Left colon (tissue), 2 donors: ENCODE measurements at regions not wholly inside any gene's neighbourhood (a gene's known extent, or its start where the extent isn't known, plus 50 kb on each side); places are given as distances from the start of the nearest gene placed in this dataset.

Experiments used
- ATAC-seq: fragments of 200-7000 bp; cut with Tn5 transposase; one replicate; pipeline ENCODE4 v1.9.1; 2020; ENCODE audit warnings: mild to moderate bottlenecking, moderate library complexity
- DNase-seq, 2 donors: peaks; one replicate each; pipeline ENCODE4 v3.0.0-alpha.2; 2020
- intact Hi-C, 2 donors: fragments of 100-400 bp; cut with DNase I in 1 of 2; cut with micrococcal nuclease in 1 of 2; formaldehyde crosslinking; loops; one replicate each; pipeline versions ENCODE4 v1.11.2 to v1.14.0; 2022; cut with DNase I, micrococcal nuclease
- donor health status: DM: no; HTN: no; CAD: no.
- donor health status: DM: yes; HTN: yes; CAD: no.

DNA sequence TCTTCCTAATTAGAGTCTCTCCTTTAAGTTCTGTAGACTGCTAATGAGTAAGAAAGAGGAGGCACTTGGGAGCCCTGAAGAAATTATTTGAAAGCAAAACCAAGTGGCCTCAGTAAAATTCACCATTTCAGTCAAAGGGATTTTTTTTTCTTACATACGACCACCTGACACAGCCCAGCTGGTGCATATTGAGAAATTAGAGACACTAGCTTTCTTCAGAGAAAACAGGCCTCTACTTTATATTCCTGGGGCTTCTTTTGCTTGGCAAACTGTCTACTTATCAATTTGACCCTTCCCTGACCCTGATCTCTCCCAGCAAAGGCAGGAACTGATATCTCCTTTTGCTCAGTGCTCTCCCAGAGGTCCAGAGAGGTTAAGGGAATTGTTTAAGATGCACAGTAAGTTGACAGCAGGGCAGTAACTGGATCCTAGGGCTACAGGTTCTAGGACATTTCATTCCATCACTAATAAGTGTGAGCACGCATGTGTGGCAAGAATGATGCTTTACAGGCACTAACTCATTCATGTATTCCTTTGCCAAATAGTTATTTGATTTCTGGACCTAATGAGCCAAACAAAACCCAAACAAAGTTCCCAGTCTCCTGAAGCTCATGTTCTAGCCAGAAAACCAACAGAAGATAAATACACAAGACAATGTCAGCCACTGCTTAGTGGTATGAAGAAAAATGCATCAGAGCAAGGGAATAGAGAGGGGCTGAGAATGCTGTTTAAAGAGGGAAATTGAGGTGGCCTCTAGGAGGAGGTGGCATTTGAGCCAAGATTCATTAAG is 467.6 kb downstream of the SOX6 start:
- ATAC-seq (no peak), DNase-seq (no peak)
- intact Hi-C loops = no loop called here

DNA sequence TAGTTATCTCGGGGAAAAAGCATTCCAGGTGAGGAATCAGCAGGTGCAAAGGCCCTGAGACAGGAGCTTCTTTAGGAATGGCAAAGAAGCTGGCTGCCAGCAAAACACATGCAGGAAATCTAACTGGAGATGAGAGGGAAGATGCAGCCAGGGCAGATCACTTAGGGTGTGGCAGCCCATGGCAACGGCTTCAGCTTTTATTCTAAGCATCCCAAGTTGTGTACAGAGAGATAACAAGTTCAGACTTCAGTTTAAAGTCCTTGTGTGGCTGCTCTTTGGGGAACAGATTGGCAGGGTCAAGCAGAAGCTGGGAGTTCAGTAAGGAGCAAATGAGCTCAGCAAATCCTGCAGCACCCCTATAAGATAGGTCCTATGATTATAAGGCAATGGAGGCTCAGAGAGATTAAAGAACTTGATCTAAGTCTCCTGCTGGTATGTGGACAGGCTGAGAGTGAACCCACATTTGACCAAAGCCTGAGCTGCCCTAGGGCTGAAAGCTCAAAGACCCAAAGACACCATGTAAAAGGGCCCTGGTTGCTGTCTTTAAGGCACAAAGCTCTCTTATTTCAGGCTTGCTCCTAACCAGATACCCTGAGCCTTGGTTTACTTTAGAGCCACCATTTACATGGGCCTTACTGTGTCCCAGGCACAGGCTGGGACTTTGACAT is 466.8 kb downstream of the SOX6 start:
- DNase-seq = no peak
- no peak for ATAC-seq
- intact Hi-C loops = no loop called here

DNA sequence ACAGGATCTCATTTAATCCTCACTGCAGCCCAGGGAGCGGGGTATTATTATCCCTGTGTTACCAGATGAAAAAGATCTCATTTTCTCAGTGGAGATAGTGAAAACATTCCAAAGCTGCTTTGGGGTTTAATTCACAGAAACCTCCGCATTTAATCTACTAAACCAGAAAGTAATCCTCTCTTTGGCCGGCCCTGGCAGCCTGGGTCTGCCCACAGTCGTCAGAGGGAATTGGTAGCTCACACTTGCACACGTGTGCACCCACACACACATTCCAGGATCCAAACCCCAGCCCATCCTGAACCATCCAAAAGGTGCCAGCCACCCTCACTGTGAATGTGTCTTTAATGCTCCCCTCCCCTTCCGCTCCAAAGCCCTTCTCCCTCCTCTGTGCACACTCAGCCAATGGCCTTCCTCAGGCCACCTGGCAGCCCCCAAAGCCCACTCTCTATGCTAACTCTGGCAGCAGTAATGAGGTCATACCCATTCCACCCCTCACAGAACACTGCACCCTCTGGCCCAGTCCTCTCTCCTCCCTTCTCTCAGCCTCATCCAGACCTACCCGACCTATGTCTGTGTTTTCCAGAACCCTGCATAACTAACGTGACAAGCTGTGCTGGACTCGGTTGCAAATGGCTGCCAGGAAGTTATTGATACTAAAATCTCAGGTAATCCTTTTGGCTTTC is 466.2 kb downstream of the SOX6 start:
- ATAC-seq (no peak), DNase-seq (no peak)
- intact Hi-C loops = no loop called here

DNA sequence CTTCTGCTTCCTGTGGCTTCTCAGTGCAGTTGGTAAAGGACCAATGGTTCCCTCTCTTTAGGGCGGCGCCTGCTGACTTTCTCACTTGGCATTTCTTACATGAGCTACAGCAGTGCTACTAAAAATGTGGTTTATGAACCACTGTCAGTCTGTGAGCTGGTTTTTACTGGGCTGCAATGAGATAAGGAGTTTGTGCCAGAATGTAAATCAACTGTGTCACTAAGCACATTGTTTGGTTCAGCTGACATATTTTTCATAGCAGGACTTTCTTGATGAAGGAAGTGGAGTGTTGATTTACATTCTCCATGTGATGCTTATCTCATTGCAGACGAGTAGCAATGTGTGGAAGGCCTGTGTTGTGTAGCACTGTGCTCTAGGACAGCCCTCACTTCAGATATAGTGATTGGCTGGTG is 463.3 kb downstream of the SOX6 start:
- ATAC-seq (peak; percentile 80), DNase-seq (no peak)

DNA sequence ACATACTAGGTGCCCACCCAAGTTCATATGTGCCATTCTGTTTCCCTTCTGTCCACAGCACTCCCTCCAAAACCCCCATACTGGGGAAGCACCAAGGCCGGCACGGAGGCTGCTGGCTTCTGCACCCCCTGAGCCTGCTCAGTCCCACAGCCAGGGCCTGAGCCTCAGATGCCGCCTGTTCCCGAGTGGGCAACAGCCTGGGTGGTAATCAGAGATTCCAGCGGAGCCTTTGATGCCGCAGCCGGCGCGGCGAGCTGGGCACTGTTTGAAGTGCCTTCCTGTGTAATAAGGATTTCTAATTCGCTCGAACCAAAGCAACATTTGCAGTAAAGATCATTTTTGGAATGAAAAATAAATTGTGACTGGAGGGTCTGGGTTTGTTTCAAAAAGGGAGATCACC is 460.3 kb downstream of the SOX6 start:
- intact Hi-C loops = no loop called here
- DNase-seq (no peak), ATAC-seq (no peak)

More for the DNA sequence above, 463.3 kb downstream of the SOX6 start:
- intact Hi-C loops = no loop called here

DNA sequence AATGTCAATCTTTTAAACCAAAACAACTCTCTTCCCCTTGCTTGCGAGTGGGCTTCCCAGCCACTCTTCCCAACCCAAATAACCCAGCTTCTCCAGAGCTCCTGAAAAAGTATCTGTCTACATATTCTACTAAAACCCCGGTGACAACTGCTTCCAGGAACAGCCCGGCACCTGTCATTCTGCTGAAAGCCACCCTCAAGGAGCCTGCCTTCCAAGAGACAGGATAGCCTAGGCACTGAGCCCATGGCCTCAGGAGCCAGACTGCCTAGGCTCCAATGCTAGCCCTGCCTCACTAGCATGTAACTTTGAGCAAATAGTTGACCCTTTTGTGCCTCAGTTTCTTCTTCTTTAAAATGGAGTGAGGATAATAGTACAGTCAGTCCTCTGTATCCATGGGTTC is 459.8 kb downstream of the SOX6 start:
- intact Hi-C loops = no loop called here
- DNase-seq (no peak), ATAC-seq (no peak)

DNA sequence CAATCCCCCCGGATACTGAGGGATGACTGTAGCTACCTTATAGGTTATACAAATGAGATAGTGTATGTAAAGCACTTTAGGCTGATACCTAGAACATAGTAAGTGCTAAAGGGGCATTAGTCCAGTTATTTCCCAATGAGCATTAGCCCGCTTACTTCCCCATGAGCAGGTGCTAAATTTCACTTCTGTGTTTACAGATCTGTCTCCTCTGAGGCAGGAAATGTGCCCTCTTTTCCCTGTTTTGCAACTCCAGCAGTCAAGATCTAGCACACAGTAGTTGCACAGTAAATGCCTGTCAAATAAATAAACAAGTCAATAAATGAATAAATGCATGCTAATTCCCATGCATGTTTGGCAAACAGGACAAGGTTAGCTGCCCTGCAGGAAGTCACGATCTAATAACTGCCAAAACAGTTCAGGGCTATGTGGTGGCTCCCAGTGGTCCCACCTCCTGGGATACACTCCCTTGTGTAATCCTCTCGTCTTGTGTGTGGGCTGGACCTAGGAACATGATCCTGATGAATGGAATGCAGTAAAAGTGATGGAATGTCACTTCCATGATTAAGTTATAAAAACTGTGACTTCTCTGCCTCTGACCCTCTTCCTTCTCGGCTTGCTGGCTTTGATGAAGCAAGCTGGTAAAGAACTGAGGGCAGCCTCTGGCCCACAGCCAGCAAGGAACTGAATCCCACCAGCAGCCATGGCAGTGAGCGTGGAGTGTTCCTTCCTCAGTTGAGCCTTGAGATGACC is 459.0 kb downstream of the SOX6 start:
- ATAC-seq (no peak), DNase-seq (no peak)
- intact Hi-C loops = no loop called here

DNA sequence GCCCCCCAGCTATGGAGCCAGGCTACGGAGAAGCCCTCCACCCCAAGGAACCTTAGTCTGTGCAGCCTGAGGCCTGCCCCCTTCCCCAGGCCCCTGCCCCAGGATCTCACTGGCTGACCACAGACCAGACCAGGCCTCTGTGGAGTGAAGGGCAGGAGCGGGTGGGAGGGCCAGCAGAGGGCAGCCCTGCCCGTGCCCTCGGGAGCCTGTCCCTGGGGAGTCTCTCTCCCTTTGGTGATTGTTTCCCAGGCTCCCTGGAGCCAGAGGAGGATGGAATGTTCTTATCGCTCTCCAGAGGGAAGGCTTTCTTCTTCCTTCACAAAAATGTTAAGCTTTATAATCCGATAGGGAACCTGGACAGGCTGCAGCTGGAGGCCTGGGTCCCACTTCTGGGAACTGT is 455.3 kb downstream of the SOX6 start:
- ATAC-seq (peak; percentile 18), DNase-seq (no peak)
- intact Hi-C loops = no loop called here

DNA sequence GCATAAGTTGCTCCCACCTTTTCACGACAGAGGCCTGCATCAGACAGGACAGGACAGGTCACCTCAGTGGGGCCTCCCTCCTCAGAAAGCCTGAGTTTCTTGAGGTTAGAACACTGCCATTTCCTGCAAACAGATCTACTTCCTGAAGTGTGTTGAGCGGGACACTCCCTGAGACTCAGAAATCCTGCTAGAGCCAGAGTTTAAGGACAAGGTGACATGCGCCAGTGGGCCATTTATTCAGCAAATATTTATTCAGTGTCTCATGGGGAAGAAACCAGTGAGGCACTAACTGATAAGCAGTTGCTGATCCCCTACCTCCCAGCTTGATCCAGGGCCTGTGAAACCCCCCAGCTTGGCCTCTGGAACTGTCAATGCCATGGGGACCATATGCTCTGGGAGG is 454.6 kb downstream of the SOX6 start:
- DNase-seq (peak; percentile 18 to 55), ATAC-seq (peak; percentile 96)
- intact Hi-C loops = no loop called here

DNA sequence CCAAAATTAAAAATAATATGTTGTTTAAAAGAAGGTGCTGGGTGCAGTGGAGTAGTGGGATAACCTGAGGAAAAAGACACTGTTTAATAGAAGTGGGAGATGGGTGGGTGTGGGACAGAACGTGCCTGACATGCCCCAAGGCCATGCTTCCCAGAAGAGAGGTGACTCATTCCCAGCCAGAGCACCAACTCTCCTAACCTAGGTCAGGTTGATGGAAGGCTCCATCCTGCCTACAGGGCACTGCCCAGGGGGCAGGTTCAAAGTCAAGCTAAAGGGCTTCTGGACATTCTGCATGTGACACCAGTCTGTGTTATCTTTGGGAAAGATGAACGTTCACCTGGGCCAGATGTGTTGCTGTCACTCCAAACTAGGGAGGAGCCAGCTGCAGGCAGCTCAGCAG is 453.1 kb downstream of the SOX6 start:
- intact Hi-C loops = no loop called here
- ATAC-seq (no peak), DNase-seq (no peak)

DNA sequence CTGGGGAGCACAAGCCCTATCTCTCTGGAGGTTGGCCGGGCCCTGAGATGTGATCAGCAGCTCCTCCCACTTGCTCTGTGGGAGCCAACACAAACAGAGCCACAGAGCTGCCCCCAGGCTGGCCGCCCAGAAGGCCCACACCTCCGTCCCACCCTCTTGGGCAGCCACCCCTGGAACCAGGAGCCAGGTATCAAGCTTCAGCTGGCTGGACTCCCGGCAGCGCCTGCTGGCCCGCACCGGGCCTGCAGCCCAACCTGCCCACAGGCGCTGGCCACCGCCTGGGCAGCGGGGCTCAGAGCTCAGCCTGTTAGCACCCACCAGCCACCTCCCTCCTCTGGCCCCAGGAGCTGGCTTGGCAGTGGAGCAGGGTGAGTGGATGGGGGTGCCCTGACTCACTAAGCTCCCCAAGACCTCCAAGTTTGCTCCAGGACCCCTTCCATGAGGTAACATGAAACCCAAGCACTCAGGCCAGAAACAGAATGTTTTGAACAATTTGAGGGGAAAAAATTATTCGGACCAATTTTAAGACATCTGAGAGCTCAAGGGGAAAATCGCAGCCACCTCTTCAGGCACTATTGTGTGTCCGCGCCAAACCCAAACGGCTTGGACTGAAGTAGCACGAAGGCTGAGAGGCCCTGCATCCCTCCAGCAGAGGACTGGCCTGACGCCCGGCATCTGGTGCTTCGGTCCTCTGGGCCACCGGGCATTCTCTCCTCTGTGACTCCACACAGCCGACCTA is 450.8 kb downstream of the SOX6 start:
- ATAC-seq (no peak), DNase-seq (no peak)
- intact Hi-C loops = no loop called here

DNA sequence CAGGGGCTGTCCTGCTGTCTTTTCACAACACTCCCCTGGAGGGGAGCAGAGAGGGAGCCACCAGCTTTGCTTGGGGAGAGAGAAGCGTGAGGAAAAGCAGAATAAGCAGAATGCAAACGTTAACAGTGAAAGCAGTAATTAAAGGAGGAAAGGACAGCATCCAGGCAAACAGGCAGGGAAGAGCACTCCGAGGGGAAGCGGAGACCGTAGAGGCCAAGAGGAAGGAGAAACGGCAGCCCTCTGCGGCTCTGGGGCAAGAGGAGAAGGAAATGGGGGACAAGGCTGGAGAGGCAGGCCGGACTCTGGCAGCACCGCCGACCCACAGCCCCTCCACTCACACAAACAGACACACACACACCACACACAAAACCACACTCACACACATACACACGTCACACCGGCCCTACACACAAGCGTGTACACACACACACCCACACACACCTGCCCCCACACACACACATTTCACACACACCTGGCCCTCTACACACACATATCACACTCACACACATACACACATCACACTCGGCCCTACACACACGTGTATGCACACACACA is 449.8 kb downstream of the SOX6 start:
- intact Hi-C loops = no loop called here

DNA sequence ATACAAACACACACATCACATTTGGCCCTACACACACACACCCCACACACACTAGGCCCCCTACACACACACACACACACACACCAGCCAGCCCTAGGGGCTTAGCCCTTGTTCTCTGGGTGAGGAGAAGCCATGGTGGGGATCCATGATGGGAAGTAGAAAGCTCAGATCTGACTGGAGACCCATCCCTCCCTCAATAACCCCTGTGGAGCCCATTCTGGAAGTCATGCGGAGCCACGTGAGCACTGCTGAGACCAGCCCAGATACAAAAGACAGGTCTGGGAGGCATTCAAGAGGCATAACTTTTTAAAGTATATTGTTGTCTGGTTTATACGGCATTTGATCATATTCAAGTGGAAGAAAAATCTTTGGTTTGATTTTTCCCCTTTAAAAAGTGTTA is 448.5 kb downstream of the SOX6 start:
- ATAC-seq = no peak
- DNase-seq = no peak
- intact Hi-C loops = no loop called here

More for the DNA sequence above, 449.8 kb downstream of the SOX6 start:
- no peak for ATAC-seq
- DNase-seq = no peak

DNA sequence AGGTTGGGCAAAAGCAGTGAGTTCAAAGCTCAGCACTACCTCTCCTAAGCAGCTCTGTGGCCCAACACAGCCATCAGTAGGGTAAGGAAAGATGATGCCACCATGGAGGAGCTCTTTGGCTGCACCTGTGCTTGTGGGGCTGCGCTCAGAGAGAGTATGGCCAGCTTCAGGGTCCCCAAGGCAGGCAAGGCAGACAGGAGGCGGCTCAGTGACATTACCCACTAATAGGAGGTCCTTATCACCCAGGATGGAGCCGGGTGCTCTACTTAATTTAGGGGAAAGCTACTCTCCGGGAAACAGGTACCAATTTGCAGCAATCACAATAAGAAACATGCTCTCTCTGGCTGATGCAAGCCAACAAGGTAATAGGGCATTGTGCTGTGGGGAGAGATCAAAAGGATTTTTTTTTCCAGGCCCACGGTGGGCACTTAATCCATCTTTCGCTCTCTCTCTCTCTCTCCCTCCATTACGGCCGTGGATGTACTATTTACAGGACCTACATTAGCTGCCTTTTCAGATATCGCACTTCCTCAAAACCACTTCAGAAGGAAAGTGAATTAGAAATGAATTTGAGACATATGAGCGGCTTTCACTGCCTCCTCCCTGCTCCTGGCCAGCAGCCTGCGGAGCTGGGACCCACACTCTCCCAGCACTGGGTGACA is 446.3 kb downstream of the SOX6 start:
- intact Hi-C loops = no loop called here

DNA sequence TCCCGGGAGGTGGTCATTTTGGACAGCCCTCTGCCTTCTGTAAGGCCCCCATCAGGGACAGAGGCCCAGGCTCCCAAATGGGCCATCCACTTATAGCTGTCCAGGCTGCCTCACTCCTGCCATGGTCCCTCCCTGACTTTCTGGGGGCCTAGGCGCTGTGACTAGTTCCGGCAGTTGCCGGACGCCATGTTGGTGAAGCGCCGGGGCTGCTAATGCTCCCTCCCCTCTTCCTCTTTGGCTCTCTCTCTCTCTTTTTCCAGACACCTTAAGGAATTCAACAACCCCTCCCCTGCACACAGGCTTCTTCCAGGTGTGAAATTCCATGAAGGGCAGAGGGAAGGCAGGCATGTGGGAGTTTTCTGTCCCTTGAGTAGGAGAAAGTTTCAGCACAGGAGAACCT is 445.6 kb downstream of the SOX6 start:
- no peak for ATAC-seq
- no peak for DNase-seq
- intact Hi-C loops = no loop called here

More for the DNA sequence above, 446.3 kb downstream of the SOX6 start:
- DNase-seq (no peak), ATAC-seq (no peak)

DNA sequence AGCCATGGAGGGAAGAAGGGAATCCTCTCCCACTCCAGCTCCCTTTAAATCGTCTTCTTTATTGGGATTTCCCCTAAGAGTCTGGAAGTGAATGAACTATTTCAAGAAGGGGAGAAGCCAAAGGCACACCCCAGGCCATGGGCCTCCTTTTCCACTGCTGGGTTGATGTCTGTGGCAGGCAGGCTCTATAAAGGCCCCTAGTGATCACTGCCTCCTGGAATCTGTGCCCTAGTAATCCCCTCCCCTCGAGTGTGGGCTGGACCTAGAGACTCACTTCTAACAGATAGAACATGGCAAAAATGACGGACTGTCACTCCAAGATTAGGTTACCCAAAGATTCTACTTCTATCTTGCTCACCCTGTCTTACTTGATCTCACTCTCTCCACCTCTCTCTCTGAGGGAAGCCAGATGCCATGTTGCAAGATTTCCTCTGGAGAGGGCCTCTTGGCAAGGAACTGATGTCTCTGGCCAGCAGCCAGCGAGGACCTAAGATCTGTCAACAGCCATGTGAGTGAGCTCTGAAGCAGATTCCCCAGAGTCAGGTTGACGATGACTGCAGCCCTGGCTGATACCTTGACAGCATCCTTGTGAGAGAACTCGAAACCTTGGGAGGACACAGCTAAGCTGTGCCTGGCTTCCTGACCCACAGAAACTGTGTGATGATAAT is 444.8 kb downstream of the SOX6 start:
- ATAC-seq = no peak
- intact Hi-C loops = no loop called here
- DNase-seq = no peak

DNA sequence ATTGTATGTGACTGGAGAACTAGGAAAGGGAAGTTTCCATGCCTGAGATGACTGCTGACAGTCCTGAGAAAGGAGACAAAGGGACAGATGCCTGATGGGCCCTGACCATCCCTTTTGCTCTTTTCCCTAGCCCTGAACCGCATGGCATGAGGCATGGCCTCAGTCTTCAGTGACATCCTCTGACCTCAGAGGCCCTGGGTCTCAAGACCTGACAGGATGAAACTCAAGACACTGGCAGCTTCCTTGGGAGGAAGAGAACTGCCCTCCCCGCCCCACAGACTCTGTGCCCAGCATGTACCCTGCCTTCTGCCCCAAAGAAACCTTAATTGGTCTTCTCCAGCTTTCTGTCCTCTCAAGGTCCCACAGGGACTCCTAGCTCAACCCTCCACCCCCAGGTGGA is 444.1 kb downstream of the SOX6 start:
- no peak for DNase-seq
- no peak for ATAC-seq
- intact Hi-C loops = no loop called here
